Muscle of back (tissue), 3 donors: ENCODE measurements at regions not wholly inside any gene's neighbourhood (a gene's known extent, or its start where the extent isn't known, plus 50 kb on each side); places are given as distances from the start of the nearest gene placed in this dataset.
"Not testable (repeated sequence)": the region's sequence is repeated elsewhere in the genome, so short reads cannot be mapped to it uniquely, and the experiment has no call there.

Experiments used
- DNase-seq, 3 donors: peaks; one replicate each; pipeline versions ENCODE4 v3.0.0 to v3.0.0-alpha.2; 2013

DNA sequence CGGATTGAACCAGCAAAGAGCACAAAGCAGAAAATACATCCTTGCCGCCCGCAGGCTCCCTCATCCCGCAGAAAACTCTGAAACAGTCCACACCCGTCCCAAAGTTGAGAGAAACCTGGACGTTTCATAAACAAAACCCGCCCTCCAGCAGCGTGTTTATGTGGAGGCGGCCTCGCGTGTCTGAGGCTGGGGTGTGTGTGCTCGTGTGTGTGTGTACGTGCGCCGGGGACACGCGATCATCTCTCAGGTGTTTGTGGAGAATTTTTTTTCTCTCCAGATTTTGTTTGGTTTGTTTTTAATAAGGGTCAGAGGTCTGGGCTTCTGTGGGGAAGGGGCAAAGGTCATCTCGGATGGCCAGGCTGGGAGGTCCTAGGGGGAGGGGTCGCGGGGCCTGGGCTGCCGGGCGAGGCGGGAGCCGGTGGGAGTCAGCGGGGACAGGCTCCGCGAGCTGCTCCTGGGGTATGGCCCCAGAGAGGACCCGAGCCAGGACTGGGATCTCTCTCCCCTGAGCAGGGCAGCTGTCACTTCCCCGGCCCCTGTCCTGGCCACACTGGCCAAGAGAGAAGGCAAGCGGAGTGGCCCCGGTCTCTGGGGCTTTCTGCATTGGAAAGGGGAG is 206.4 kb downstream of the C9orf50 start:
- peak in 2 of 3 donors; percentile 55 to 81 for DNase-seq

DNA sequence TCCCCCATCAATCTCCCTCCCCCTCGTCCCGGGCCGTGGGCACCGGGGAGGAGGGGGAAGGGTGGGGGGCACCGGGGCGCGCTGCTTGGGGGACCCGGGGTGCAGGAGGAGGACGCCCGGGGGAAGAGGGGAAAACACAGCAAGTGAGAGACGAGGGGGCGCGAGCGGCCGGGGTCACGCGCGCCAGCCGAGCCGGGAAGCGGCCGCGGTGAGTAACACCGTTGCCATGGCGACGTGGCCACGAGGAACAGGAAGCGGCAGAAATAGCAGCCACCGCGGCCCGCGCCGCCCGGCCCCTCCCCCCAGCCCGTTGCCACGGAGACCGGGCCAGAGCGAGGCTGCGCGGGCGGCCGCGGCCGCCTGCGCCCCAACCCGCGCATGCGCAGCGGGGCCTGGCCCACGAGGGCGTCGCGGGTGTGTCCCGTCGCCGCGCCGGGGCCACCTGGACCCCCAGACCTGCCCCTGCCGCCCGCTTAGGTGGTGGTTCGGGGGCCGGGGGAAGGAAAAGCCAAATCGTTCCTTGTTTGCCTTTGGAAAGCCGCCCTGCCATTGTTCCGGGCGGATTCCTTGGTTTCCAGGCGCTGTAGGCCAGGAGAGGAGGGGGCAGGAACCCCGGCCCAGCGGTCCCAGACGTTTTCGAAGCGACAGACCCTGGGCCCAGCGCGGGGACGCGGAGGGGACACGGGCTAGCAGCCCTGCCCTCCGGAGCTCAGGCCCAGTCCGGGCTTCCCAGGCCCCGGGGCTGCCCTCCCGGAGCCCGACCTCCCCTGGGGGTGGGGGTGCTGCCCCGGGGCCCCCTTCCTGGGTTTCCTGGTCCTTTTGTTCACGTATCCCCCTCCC is 207.1 kb downstream of the C9orf50 start:
- peak; percentile 97 to 99 (median 98) for DNase-seq

DNA sequence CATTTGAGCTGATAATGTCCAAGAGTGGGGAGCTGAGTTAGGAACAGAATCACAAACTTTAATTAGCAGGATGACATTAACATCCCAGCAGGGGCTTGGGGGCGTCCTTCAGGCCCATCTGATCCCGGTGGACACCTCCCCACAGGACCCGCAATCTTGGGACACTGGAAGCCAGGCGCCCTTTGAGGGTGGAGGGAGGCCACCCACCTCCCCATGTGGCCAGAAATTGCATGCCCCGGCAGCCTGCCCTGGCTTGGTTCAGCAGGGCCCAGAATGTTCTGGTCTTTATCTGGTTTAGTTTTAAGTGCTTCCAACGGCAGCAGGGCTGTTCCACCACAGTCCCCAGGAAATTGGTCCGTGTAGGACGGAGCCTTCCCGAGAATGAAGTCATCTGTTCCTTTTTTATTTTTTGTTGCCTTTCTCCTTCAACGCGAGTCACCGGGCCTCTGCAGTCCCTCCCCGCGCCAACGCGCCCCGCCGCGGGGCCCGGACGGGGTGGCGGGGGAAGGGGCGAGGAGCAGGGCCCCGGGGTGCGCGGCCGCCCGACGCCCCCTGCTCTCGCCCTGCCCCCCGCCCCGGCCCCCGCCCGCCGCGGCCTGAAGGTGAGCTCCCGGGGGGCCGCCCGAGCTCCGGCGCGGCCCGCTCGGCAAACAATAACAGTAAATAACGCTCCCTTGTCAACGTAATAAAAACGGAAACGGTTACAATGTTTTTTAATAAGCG is 207.9 kb downstream of the C9orf50 start:
- peak; percentile 79 to 93 (median 85) for DNase-seq

DNA sequence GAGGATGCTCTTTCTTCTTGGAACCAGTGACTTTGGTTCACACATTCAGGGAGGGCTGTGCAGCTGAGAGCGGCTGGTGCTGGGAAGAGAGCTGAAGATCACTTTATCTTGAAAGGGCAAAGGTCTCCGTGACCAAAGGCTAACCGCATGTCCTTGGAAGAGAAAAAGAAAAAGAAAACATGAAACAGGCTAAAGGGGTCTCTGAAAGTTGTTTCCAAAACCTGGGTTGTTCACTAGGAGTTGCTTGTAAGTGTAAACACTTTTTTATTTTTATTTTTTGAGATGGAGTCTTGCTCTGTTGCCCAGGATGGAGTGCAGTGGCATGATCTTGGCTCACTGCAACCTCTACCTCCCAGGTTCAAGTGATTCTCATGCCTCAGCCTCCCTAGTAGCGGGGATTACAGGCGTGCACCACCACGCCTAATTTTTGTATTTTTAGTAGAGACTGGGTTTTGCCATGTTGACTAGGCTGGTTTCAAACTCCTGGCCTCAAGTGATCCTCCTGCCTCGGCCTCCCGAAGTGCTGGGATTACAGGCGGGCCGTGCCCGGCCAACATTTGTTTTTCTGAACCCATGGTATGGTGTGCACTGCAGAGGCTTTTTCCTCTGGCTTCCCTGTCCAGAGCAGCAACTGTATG is 208.6 kb downstream of the C9orf50 start:
- DNase-seq = not testable (repeated sequence)

DNA sequence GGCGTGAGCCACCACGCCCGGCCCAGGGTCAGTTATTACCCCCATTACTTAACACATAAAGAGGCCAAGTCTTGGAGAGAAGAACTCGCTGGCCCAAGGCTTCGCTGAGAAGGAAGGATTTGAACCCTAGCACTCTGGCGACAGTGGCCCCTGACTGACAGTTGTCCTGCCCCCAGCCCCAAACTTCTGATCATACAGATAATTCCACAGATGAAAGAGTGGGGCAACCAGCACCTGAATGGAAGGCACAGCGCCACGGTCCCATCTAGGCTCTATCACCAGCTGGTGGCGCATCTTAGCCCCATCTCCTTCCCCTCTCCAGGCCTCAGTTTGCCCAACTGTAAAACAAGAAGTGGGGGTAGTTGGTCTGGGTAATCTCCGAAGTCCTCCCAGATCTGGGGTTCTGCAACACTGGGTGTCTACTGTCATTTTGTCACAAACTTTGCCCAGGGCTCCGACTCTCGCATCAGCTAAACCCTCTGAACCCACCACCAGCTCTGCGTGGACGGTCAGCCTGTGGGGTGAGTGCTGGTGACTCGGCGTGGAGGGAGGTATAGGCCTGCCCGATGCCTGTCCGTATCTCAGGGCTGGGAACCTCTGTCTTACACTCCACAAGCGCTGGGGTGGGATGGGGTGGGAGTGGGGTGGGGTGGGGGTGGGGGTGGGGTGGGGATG is 209.3 kb downstream of the C9orf50 start:
- DNase-seq = no peak

DNA sequence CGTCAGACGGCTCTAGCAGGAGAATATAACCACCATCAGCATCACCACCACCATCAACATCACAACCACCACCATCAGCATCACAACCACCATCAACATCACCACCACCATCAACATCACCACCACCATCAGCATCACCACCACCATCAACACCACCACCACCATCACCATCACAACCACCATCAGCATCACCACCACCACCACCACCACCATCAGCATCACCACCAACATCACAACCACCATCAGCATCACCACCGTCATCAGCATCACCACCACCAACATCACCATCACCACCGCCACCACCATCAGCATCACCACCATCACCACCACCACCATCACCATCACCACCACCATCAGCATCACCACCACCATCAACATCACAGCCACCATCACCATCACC is 210.7 kb downstream of the C9orf50 start:
- no peak for DNase-seq

DNA sequence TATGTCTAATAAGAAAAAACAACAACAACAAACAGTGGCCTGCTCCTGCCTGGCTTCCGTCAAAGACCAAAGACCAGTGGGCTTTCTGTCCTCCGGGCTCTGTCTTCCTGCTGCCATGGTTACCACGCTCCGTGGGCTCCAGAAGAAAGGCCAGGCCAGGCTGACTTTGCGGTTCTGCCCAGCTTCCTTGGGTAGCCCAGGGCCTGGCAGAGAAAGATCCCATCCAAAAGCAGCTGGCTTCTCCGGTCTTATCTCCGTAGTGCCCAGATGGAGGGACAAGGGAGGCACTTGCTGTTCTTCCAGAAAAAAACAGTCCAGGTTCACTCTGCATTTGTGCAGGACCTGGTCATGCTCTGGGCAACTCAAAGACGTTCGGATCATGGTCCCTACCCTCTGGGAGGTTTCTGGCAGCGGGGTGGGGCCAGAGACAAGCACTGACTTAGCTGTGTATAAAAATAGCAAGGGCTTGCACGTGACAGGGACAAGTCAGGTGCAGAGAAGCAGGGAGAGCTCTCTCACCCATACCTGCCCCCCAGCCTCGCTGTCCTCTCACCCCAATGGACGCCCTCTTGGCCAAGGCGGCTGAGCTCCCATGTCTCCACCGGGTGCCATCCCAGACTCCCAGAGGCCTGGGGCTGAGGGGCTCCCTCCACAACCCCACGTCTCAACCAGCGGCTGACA is 212.2 kb downstream of the C9orf50 start:
- DNase-seq = peak in 1 of 3 donors; percentile 37

DNA sequence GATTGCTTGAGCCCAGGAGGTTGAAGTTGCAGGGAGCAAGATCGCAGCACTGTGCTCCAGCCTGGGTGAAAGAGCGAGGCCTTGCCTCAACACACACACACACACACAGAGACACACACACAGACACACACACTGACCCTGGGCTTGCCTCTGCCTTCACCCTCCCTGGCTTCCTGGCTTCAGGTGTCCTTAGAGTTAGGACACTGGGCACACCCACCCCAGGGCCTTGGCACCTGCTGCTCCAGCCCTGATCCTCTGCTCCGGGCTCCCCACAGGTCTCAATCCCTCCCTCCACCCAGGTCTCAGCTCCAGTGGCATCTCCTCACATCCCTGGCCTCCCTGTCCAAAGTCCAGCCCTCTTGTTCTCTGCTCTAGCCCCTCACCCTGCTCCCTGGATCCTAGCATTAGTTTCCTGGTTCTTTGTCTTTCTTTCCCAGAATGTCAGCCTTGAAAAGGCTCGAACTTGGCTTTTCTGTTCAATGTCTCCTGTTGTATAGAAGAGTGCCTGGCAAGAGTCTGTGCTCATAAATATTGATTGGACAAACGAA is 212.9 kb downstream of the C9orf50 start:
- no peak for DNase-seq

DNA sequence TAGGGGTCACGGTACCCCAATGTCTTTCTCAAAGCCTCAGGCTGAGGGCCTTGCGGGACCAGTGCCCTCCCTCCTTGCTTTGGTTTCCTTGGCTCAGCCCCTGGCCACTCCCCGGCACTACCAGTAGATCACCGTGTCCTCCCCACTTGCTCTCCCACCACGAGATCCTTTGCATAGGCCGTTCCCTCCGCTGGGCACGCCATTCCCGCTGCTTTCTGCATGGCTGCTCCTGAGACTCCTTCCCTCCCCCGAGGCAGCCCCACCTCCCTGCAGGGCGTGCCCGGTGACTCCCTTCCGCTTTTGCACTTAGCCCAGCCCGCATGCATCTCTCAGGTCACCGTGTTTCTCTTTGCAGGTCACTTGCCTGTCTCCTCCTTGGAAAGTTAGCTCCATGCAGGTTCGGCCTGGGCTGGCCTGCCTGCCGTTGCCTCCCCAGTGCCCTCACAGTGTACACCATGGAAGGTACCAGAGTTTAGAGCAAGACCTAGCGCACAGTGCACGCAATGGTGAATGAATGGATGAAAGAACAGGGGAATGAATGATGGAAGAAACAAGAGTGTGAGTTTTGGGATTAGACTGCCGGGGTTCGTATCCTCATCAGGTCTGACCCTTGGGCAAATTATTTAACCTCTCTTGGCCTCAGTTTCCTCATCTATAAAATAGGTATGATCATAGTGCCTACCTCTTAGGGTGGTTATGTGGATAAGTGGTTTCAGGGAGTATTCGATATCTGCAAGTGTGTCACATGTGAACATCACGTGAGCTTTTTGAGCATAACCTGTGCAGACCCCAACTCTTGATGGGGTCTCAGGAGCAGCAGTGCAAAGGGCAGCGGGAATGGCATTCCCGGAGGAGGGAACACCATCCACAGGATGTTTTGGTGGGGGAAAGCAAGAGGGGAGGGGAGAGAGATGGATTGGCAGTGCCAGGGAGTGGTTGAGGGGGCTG is 214.3 kb downstream of the C9orf50 start:
- DNase-seq = no peak

DNA sequence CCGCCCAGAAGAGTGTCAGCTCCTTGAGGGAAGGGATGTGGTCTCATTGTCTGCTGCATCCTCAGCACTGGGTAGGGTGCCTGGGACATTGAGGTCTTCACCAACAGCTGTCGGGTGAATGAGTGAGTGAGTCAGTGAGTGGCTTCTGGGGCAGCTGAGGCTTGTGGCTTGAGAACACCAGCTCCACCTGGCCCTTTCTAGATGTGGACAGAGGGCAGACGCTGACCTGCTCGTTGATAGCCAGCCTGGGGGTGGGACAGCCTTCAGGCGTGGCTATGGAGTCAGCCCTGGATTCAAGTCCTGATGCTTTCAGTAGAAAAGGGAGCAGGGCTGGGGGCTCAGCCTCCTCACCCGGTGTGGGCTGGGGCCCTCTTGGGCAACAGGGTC is 215.1 kb downstream of the C9orf50 start:
- no peak for DNase-seq

DNA sequence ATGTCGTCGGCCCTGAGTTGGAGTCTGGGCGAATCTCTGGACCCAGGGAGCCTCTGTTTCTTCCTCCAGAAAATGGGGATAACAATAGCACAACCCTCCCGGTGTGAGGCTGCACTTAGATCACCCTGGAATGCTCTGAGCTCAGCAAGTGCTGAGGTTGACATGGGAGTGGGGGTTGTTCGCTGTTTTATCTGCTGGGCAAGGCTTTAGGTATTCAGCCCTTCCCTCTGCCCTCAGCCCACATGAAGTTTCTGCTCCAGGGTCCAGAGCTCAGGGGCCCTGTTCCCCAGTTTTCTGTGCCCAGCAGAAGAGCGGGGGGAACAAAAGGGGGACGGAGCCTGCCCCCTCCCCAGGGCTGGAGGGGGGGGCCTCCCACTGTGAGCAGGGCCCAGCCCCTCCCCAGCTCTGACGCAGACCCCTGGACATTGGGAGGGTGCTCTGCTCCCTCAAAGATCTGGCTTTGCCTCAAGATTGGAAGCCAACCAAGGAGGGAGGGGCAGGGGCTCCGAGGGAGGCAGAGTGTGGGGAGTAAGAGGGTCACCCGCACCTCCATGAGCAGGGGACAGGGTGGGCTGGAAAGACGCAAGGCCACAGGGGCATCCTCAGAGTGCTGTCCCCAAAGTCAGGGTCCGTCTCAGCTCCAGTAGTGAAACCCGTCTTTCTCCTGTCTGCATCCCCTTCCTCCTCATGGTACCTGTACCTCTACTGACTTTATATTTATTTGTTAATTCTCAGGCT is 215.6 kb downstream of the C9orf50 start:
- DNase-seq = peak in 1 of 3 donors; percentile 78

DNA sequence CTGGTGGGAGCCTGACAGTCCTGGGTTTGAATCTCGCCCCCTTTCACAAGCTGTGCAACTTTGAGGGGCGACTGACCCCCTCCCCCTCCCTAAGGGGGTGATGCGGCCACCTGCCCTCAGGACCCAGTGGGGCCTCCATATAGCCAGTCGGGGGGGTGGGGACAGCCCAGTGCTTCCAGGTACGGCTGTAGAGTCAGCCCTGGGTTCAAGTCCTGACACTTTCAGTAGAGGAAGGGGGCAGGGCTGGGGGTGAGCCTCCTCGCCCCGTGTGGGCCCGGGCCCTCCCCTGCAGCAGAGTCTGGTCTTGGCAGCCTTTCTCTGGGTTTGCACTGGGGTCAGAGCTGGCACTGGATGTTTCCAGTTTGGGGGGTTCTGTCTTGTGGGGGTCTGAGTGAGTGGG is 216.3 kb downstream of the C9orf50 start:
- no peak for DNase-seq

DNA sequence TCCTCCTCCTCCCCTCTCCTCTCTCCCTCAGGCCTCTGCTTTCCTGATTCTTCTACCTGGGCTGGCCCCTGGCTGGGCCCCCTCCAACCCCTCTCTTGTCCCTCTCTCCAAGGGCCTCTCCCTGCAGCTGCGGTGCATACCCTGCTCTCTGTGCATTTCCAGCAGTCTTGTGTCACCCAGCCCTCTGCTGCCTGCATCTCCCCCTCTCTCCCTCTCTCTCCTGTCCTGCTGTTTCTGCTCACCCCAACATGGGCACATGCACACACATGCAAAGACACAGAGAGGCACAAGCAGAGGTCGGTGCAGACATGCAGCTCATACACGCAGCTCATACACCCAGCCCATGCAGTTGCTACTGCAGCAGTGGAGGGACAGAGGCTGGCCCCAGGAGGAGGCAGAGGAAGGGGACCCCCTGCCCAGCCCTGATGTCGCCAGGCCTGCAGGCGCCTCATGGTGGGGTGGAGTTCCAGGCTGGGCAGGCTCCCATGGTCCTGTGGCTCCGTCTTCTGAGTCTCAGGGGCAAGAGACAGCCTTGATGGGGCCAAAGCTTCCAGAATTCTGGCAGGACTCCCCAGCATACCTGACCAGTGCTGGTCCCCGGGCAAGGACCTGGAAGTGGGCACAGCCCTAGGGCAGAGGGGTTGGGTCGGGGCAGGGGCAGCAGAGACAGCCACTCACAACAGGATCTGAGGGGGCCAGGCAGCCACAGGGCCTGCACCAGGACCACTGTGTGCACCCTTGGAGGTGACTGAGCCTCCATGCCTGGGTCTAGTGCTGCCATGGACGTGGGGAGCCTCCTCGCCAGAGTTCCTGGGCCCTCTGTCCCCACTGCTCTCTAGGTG is 216.9 kb downstream of the C9orf50 start:
- DNase-seq = no peak

DNA sequence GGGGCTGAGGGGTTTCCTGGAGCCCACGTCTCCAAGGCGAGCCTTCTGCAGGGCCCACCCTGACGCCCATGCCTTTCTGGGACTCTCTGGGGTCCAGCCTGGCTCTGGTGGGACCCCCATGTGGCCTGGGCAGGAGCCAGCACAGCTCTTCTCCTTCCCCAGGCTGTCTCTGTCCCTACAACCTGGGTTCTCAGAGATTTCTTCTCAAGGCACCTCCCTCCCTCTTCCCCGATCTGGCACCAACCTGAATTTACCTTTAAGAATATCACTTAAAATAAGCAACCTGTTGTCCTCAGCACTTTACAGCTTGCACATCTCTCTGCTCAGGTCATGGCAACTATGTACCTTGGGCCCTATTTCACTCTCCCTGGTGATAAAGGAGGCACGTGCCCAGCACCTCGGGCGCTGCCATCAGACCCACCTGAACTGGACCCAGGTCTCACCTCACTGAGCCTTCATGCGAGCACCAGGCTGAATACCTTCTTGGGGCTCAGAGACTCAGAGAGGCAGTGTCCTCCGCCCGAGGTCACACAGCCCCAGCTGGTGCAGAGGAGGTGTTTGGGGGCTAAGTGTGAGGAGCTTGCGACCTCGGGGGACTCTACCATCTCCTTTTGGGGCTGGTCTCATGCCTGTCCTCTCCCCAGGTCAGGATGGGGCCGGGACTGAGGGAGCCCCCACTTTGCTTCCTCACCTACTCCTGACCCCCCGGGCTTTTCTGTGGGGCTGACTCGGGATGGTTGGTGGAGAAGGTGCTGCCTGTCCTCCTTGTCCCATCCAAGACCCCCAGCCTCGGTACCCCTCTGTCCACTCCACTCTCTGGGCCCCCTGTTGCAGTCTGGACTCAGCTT is 217.7 kb downstream of the C9orf50 start:
- DNase-seq = no peak

DNA sequence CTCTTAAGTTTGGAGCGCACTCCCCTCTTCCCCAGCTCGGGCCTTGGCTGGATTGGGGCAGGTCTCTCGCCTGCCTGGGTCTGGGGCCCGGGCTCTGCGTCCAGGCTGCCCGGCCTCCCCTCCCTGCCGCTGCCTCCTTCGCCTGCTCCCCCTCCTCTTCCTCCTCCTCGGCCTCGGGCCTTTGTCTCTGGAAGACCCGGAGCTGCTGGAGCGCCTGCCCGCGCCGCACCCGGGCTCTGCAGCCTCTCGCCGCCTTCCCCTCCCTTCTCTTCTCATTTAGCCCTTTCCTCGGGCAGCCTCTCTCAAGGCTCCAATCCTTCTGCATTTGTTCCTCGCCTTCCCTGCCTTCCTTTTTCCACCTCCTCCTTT is 218.5 kb downstream of the C9orf50 start:
- DNase-seq = no peak

DNA sequence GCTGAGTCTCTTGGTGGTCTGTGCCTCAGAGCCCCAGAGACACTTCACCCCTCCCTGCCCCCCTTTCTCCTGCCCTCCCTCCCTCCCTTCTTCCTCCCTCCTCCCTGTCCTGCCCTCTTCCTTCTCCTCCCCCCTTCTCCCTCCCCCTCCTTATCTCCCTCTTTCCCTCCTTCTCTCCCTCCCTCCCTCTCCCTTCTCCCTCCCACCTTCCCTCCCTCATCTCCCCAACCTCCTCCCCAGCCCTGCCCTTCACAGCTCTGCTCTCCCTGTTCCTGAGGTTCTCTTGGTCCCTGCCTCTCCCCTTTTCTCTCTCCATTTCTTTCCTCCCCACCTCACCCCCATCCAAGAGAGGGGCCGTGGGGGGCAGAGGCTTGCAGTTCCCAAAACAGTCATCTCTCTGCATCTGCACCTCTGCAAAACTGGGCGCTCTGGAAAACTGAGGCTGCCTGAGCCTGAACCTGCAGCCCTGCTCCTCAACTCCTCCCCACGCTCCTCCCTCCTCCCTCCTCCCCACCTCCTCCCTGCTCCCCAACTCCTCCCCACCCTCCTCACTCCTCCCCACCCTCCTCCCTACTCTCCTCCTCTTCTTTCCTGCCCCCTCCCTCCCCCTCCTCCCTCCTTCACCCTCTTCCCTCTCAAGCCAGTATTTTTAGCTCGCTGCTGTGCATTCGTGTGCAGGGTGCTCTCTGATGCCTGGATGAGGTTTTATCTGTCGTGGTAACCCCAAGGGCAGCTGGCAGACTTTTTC is 219.1 kb downstream of the C9orf50 start:
- DNase-seq = peak in 1 of 3 donors; percentile 68
